CD4-positive, alpha-beta memory T cell (primary cell): ENCODE measurements at regions not wholly inside any gene's neighbourhood (a gene's known extent, or its start where the extent isn't known, plus 50 kb on each side); places are given as distances from the start of the nearest gene placed in this dataset.

Source experiments
- CTCF ChIA-PET: fragments of 350-600 bp; sonication (Branson Sonifier 250); formaldehyde crosslinking; loops from one replicate; lab custom pipeline; 2021; ENCODE audit warnings: inconsistent platforms; ENCODE audit not compliant: partially characterized antibody; lab: Charles Lee
- POLR2A ChIA-PET: fragments of 350-600 bp; sonication (Branson Sonifier 250); formaldehyde crosslinking; loops from one replicate; lab custom pipeline; 2021; ENCODE audit not compliant: partially characterized antibody; lab: Charles Lee
- DNase-seq, 5 donors: peaks; one replicate each; pipeline versions ENCODE4 v3.0.0 to v3.0.0-alpha.2; 2020 to 2022; ENCODE audit warnings: mixed read lengths in 1 of 5
- H3K27ac ChIP-seq: one replicate; pipeline ENCODE4 v1.7.0; 2013; ENCODE audit warnings: low read depth, low read length
- H3K27me3 ChIP-seq: 2 replicates; pipeline ENCODE4 v1.7.0; 2013; ENCODE audit warnings: mild to moderate bottlenecking, low read length, moderate library complexity; ENCODE audit not compliant: insufficient read depth
- H3K36me3 ChIP-seq: 2 replicates; pipeline ENCODE4 v1.7.0; 2013; ENCODE audit warnings: mild to moderate bottlenecking, low read length, moderate library complexity; ENCODE audit not compliant: insufficient read depth
- H3K4me1 ChIP-seq: 2 replicates; pipeline ENCODE4 v1.7.0; 2013; ENCODE audit warnings: mild to moderate bottlenecking, low read length, moderate library complexity; ENCODE audit not compliant: insufficient read depth
- H3K4me3 ChIP-seq, 2 donors: one replicate each; pipeline ENCODE4 v1.7.0; 2013; ENCODE audit warnings: low read length in 2 of 2, mild to moderate bottlenecking in 1 of 2
- H3K9me3 ChIP-seq, 2 donors: one replicate each; pipeline ENCODE4 v1.7.0; 2013; ENCODE audit warnings: low read length in 2 of 2, control low read depth in 1 of 2; ENCODE audit not compliant: control insufficient read depth in 1 of 2
- H3K27ac Mint-ChIP-seq, 7 donors: one replicate each; pipeline ENCODE4 v1.8.0; 2020 to 2021; ENCODE audit warnings: mixed read lengths in 7 of 7, mild to moderate bottlenecking in 6 of 7, inconsistent platforms in 3 of 7, moderate library complexity in 3 of 7
- H3K27me3 Mint-ChIP-seq, 2 donors: one replicate each; pipeline ENCODE4 v1.8.0; 2020 to 2021; ENCODE audit warnings: mixed read lengths in 2 of 2
- H3K36me3 Mint-ChIP-seq, 2 donors: one replicate each; pipeline ENCODE4 v1.8.0; 2020 to 2021; ENCODE audit warnings: mixed read lengths in 2 of 2, inconsistent platforms in 1 of 2, mild to moderate bottlenecking in 1 of 2
- H3K4me1 Mint-ChIP-seq, 4 donors: one replicate each; pipeline ENCODE4 v1.8.0; 2020 to 2021; ENCODE audit warnings: mixed read lengths in 4 of 4, mild to moderate bottlenecking in 1 of 4
- H3K4me3 Mint-ChIP-seq, 8 donors: one replicate each; pipeline ENCODE4 v1.8.0; 2020 to 2021; ENCODE audit warnings: mixed read lengths in 8 of 8, mild to moderate bottlenecking in 7 of 8, moderate library complexity in 6 of 8, inconsistent platforms in 3 of 8
- H3K9me3 Mint-ChIP-seq, 8 donors: one replicate each; pipeline ENCODE4 v1.8.0; 2020 to 2021; ENCODE audit warnings: mixed read lengths in 8 of 8, mild to moderate bottlenecking in 5 of 8, inconsistent platforms in 3 of 8, moderate library complexity in 1 of 8
- intact Hi-C: fragments of 100-400 bp; cut with micrococcal nuclease; formaldehyde crosslinking; loops from one replicate; pipeline ENCODE4 v1.15.1; 2023

- POLR2A ChIA-PET: no interaction called here
- no peak for DNase-seq
- CTCF ChIA-PET: no interaction called here
Measured at GRCh38 chr9:17862101-17862500, 283.2 kb downstream of the SH3GL2 start.

GRCh38 chr9:17862629-17863028 lies 283.8 kb downstream of the SH3GL2 start:
- peaks cover 0 to 10% (median 4%) of the 10 kb centered on the region in 8 donors for H3K9me3 Mint-ChIP-seq
- H3K27ac Mint-ChIP-seq: no peak overlapping the region
- no peaks in the 10 kb centered on the region for H3K27me3 Mint-ChIP-seq
- CTCF ChIA-PET: no interaction called here
- intact Hi-C loops: no loop called here
- no peak overlapping the region for H3K27ac ChIP-seq
- no peak overlapping the region for H3K4me3 ChIP-seq
- no peak overlapping the region for H3K4me3 Mint-ChIP-seq
- POLR2A ChIA-PET: no interaction called here
- H3K9me3 ChIP-seq: no peaks in the 10 kb centered on the region
- H3K4me1 ChIP-seq: no peaks in the 10 kb centered on the region
- no peaks in the 10 kb centered on the region for H3K27me3 ChIP-seq
- no peaks in the 10 kb centered on the region for H3K36me3 Mint-ChIP-seq
- no peaks in the 10 kb centered on the region for H3K36me3 ChIP-seq
- no peak for DNase-seq
- no peaks in the 10 kb centered on the region for H3K4me1 Mint-ChIP-seq

More at GRCh38 chr9:17862101-17862500, 283.2 kb downstream of the SH3GL2 start:
- intact Hi-C loops: no loop called here
- no peak overlapping the region for H3K27ac Mint-ChIP-seq
- Histone ChIP-seq H3K27me3 (no peaks in the 10 kb centered on the region), H3K27ac (no peak overlapping the region), H3K4me1 (no peaks in the 10 kb centered on the region), H3K4me3 (no peak overlapping the region), H3K9me3 (no peaks in the 10 kb centered on the region), H3K36me3 (no peaks in the 10 kb centered on the region)
- H3K27me3 Mint-ChIP-seq: no peaks in the 10 kb centered on the region
- H3K4me1 Mint-ChIP-seq: no peaks in the 10 kb centered on the region
- H3K9me3 Mint-ChIP-seq: peaks cover 0 to 10% (median 3%) of the 10 kb centered on the region in 8 donors
- no peaks in the 10 kb centered on the region for H3K36me3 Mint-ChIP-seq
- no peak overlapping the region for H3K4me3 Mint-ChIP-seq

DNA sequence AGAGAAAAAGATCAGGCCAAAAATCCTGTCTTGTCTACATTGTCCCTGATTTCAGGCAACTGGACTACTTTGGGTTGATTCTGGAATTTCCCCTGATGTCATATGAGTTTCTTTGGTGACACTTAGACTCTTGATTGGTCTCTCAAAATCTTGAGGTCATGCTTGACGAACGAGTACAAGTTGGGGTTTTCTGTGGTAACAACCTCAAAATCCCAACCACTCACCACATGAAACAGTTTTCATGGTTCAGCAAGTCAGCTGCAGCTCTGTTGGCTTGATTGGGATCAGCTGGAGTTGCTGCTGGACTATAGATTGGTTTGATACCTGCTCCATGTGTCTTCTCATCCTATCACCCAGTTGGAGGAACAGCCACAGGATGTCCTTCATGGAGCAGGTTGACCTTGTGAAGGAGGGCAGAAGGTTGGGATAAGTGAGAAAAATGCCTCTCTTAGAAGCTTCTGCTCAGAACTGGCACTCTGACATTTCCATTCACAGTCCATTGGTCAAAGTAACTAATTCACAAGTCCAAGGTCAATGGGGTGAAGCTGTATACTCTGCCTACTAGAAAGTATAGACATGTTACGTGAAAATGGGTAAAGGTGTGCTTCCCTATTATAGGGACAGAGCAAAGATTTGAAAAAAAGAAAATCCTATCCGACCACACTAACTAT lies 284.5 kb downstream of the SH3GL2 start:
- no peaks in the 10 kb centered on the region for H3K4me1 Mint-ChIP-seq
- Histone ChIP-seq H3K4me3 (no peak overlapping the region), H3K36me3 (no peaks in the 10 kb centered on the region), H3K27ac (no peak overlapping the region), H3K4me1 (no peaks in the 10 kb centered on the region), H3K27me3 (no peaks in the 10 kb centered on the region), H3K9me3 (no peaks in the 10 kb centered on the region)
- no peaks in the 10 kb centered on the region for H3K36me3 Mint-ChIP-seq
- intact Hi-C loops: no loop called here
- H3K27me3 Mint-ChIP-seq: no peaks in the 10 kb centered on the region
- peaks cover 0 to 10% (median 4%) of the 10 kb centered on the region in 8 donors for H3K9me3 Mint-ChIP-seq
- CTCF ChIA-PET: no interaction called here
- H3K27ac Mint-ChIP-seq: no peak overlapping the region
- POLR2A ChIA-PET: no interaction called here
- no peak for DNase-seq
- H3K4me3 Mint-ChIP-seq: no peak overlapping the region

GRCh38 chr9:17863924-17864323 lies 285.1 kb downstream of the SH3GL2 start:
- Histone ChIP-seq H3K27ac (no peak overlapping the region), H3K4me3 (no peak overlapping the region), H3K36me3 (no peaks in the 10 kb centered on the region), H3K4me1 (no peaks in the 10 kb centered on the region), H3K27me3 (no peaks in the 10 kb centered on the region), H3K9me3 (no peaks in the 10 kb centered on the region)
- Mint-ChIP-seq H3K27me3 (no peaks in the 10 kb centered on the region), H3K4me3 (no peak overlapping the region), H3K27ac (no peak overlapping the region), H3K4me1 (no peaks in the 10 kb centered on the region), H3K36me3 (no peaks in the 10 kb centered on the region), H3K9me3 (peaks cover 0 to 10% (median 4%) of the 10 kb centered on the region in 8 donors)
- ChIA-PET POLR2A (no interaction called here), CTCF (no interaction called here)
- intact Hi-C loops: no loop called here
- DNase-seq: no peak

DNA sequence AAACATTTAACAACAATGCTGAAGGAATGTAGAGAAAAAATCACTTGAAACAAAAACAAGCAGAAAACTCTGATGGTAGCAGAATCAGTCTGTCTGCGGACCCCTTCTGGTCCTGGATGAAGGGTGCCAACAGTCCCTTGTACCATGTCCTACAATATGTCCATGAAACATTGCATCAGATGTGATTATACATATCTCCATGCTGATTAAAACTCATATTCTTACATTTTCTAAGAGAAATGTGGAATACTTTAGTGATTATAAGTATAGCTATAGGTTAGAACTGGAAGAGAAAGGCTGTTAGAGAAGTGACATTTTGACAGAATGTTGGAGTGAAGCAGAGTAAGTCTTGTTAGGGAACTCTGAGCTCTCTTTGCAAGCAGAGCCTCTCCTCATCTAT lies 286.1 kb downstream of the SH3GL2 start:
- H3K4me3 Mint-ChIP-seq: no peak overlapping the region
- peaks cover 0 to 10% (median 4%) of the 10 kb centered on the region in 8 donors for H3K9me3 Mint-ChIP-seq
- Histone ChIP-seq H3K27me3 (no peaks in the 10 kb centered on the region), H3K36me3 (no peaks in the 10 kb centered on the region), H3K4me3 (no peak overlapping the region), H3K4me1 (no peaks in the 10 kb centered on the region), H3K9me3 (no peaks in the 10 kb centered on the region), H3K27ac (no peak overlapping the region)
- H3K27me3 Mint-ChIP-seq: no peaks in the 10 kb centered on the region
- H3K36me3 Mint-ChIP-seq: no peaks in the 10 kb centered on the region
- CTCF ChIA-PET: no interaction called here
- H3K4me1 Mint-ChIP-seq: no peaks in the 10 kb centered on the region
- POLR2A ChIA-PET: no interaction called here
- DNase-seq: no peak
- H3K27ac Mint-ChIP-seq: no peak overlapping the region
- intact Hi-C loops: no loop called here

DNA sequence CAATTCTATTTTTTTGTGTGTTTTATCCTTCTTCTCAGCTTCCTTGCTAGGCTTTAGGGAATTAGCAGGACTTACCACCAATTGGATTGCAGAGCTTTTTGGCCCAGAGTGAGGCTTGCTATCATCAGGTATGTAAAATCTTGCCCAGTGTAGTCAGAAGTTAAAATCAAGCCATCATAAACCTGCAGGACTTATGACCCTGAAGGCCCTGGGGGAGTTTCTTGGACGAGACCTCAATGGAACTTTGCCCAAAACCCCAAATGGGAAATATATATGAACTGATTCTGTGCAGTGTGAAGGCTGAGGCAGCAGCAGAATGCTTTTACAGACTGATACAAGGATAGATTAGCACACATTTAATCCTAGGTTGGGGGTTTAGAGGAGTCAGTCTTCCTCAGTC lies 287.0 kb downstream of the SH3GL2 start:
- intact Hi-C loops: no loop called here
- Histone ChIP-seq H3K36me3 (no peaks in the 10 kb centered on the region), H3K27ac (no peak overlapping the region), H3K4me1 (no peaks in the 10 kb centered on the region), H3K27me3 (no peaks in the 10 kb centered on the region), H3K9me3 (no peaks in the 10 kb centered on the region), H3K4me3 (no peak overlapping the region)
- Mint-ChIP-seq H3K4me3 (no peak overlapping the region), H3K4me1 (no peaks in the 10 kb centered on the region), H3K27me3 (no peaks in the 10 kb centered on the region), H3K27ac (no peak overlapping the region), H3K36me3 (no peaks in the 10 kb centered on the region), H3K9me3 (peaks cover 0 to 10% (median 4%) of the 10 kb centered on the region in 8 donors)
- CTCF ChIA-PET: interaction anchor here (0.7 kb wide), 1 partner anchor 297 kb away, joined by 3 read pairs; no protein-coding TSS in a partner anchor
- POLR2A ChIA-PET: no interaction called here
- DNase-seq: no peak

GRCh38 chr9:17870722-17871121 lies 291.9 kb downstream of the SH3GL2 start:
- Histone ChIP-seq H3K36me3 (no peaks in the 10 kb centered on the region), H3K27me3 (no peaks in the 10 kb centered on the region), H3K4me1 (no peaks in the 10 kb centered on the region), H3K4me3 (no peak overlapping the region), H3K9me3 (no peaks in the 10 kb centered on the region), H3K27ac (no peak overlapping the region)
- no peak overlapping the region for H3K27ac Mint-ChIP-seq
- peaks cover 0 to 11% (median 2%) of the 10 kb centered on the region in 8 donors for H3K9me3 Mint-ChIP-seq
- ChIA-PET CTCF (no interaction called here), POLR2A (no interaction called here)
- no peaks in the 10 kb centered on the region for H3K4me1 Mint-ChIP-seq
- H3K36me3 Mint-ChIP-seq: no peaks in the 10 kb centered on the region
- intact Hi-C loops: no loop called here
- no peak overlapping the region for H3K4me3 Mint-ChIP-seq
- no peak for DNase-seq
- no peaks in the 10 kb centered on the region for H3K27me3 Mint-ChIP-seq
